Fibroblast of lung (primary cell): ENCODE measurements at regions not wholly inside any gene's neighbourhood (a gene's known extent, or its start where the extent isn't known, plus 50 kb on each side); places are given as distances from the start of the nearest gene placed in this dataset.

ENCODE experiments used
- EZH2 ChIP-seq: IDR thresholded peaks from 2 replicates; pipeline ENCODE4 v1.5.1; 2012; ENCODE audit warnings: low read length, control low read depth, mild to moderate bottlenecking; ENCODE audit errors: missing control alignments
- TF ChIP-seq, protein P1 (sequence below), 2 donors: IDR thresholded peaks in 1 of 2; conservative IDR thresholded peaks in 1 of 2; 1 replicate in 1 of 2; 2 replicates in 1 of 2; pipeline ENCODE4 v1.5.1; 2011 to 2012; ENCODE audit warnings: low read length in 2 of 2, control low read depth in 1 of 2, inconsistent platforms in 1 of 2, low read depth in 1 of 2, mild to moderate bottlenecking in 1 of 2

DNA sequence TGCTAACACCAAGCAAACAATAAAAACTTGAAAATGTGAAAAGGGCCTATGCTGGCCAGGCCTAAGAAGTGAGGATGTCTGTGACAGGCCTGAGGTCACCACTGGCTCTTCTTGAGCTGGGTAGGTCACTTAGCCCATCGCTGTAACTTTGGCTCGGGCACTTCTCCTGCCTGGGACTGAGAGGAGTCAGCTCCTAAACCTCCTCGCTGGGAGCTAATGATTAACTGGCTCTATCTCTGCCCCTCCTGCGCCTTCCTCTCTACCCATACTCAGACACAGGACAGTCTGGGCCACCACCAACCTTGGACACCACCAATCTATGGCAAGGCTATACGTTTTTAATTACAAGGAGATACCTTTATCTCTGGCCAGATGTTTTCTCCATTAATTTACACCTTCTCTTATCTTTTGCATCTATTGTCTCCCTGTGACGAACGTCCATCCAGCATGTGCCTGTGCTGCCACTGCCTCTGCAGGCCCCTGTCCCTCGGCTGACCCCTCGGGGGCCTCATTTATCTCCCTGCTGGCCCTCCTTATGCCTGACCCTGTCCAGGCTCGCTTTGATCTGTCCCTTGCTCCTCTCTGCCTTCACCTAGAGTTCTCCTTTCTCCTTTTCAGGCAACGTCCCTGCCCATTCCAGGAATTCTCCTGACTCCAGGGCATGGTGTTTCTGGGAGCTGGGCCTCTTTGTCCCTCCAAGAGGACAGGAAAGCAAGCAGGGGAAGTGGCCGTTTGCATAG lies 149.1 kb upstream of the GATA6 start:
- TF ChIP-seq, protein P1, sequence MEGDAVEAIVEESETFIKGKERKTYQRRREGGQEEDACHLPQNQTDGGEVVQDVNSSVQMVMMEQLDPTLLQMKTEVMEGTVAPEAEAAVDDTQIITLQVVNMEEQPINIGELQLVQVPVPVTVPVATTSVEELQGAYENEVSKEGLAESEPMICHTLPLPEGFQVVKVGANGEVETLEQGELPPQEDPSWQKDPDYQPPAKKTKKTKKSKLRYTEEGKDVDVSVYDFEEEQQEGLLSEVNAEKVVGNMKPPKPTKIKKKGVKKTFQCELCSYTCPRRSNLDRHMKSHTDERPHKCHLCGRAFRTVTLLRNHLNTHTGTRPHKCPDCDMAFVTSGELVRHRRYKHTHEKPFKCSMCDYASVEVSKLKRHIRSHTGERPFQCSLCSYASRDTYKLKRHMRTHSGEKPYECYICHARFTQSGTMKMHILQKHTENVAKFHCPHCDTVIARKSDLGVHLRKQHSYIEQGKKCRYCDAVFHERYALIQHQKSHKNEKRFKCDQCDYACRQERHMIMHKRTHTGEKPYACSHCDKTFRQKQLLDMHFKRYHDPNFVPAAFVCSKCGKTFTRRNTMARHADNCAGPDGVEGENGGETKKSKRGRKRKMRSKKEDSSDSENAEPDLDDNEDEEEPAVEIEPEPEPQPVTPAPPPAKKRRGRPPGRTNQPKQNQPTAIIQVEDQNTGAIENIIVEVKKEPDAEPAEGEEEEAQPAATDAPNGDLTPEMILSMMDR (conservative IDR thresholded peaks at IDR 0.05 in 1 of 2, IDR thresholded peaks at IDR 0.05 in 1 of 2; ENCODE audit: low read depth in 1 of 2, low read length in 2 of 2): no peak
- no peak for TF ChIP-seq EZH2
